HCT116 (cell line): ENCODE measurements at regions not wholly inside any gene's neighbourhood (a gene's known extent, or its start where the extent isn't known, plus 50 kb on each side); places are given as distances from the start of the nearest gene placed in this dataset.

ENCODE experiments used
- ATAC-seq: fragments of 200-7000 bp; cut with Tn5 transposase; 2 replicates; pipeline ENCODE4 v1.9.1; 2020; ENCODE audit warnings: mild to moderate bottlenecking, moderate library complexity
- BruUV-seq: library from RNA; stranded (reverse); fragments of 400-500 nt; replicated peaks from 2 replicates; lab custom pipeline; 2021; lab: Mats Ljungman, UMichigan
- CTCF ChIA-PET: fragments of 300-600 bp; sonication (Branson Sonifier 250); formaldehyde crosslinking; loops from one replicate; lab custom pipeline; 2021; ENCODE audit warnings: antibody characterized with exemption; lab: Charles Lee
- POLR2A ChIA-PET: fragments of 300-600, 350-600 bp; sonication (Branson Sonifier 250); formaldehyde crosslinking; loops from one replicate; lab custom pipeline; 2021; ENCODE audit warnings: antibody characterized with exemption; lab: Charles Lee
- RAD21 ChIA-PET, 2 experiments: fragments of 300-600 bp; sonication (Branson Sonifier 250); formaldehyde crosslinking; loops; one replicate each; lab custom pipeline; 2023; ENCODE audit warnings: low total read pairs in 2 of 2; ENCODE audit not compliant: uncharacterized antibody in 2 of 2, unreplicated experiment in 2 of 2, low non-redundant PET in 1 of 2; lab: Charles Lee
- DNase-seq: peaks from one replicate; pipeline ENCODE4 v3.0.0-alpha.2; 2010; ENCODE audit warnings: low read depth, low spot score
- H2AFZ ChIP-seq: fragments of 200-600 bp; shearing (Covaris generic), sonication (generic); 2 replicates; pipeline ENCODE4 v1.6.1; 2017; ENCODE audit warnings: low read depth, mixed run types, mixed read lengths, antibody characterized with exemption, low read length; ENCODE audit not compliant: poor library complexity, severe bottlenecking
- H3K27ac ChIP-seq: 2 replicates; pipeline ENCODE4 v1.5.1; 2012; ENCODE audit warnings: low read depth, low read length
- H3K27me3 ChIP-seq: fragments of 200-600 bp; sonication (generic); 2 replicates; pipeline ENCODE4 v1.6.1; 2016; ENCODE audit warnings: mixed run types, low read length, mixed read lengths; ENCODE audit not compliant: insufficient read depth
- H3K36me3 ChIP-seq, 2 experiments: fragments of 200-500 bp in 1 of 2; fragments of 200-600 bp in 1 of 2; sonication (Bioruptor generic) in 1 of 2; sonication (generic) in 1 of 2; 2 replicates each; pipeline versions ENCODE4 v1.5.1 to v1.6.1; 2014 to 2016; ENCODE audit warnings: low read length in 2 of 2, inconsistent platforms in 1 of 2, mixed read lengths in 1 of 2, mixed run types in 1 of 2; ENCODE audit not compliant: insufficient read depth in 2 of 2, control insufficient read depth in 1 of 2
- H3K4me1 ChIP-seq, 2 experiments: fragments of 200-600 bp in 1 of 2; sonication (generic) in 1 of 2; 2 replicates each; pipeline versions ENCODE4 v1.5.1 to v1.6.1; 2012 to 2017; ENCODE audit warnings: low read length in 2 of 2, inconsistent platforms in 1 of 2, mild to moderate bottlenecking in 1 of 2, mixed read lengths in 1 of 2, mixed run types in 1 of 2, moderate library complexity in 1 of 2; ENCODE audit not compliant: insufficient read depth in 2 of 2, control insufficient read depth in 1 of 2
- H3K4me2 ChIP-seq: fragments of 200-600 bp; sonication (generic); 2 replicates; pipeline ENCODE4 v1.6.1; 2017; ENCODE audit warnings: mixed run types, low read length, mixed read lengths
- H3K4me3 ChIP-seq, 2 experiments: fragments of 200-600 bp in 1 of 2; sonication (generic) in 1 of 2; replicated peaks in 1 of 2; 2 replicates each; pipeline ENCODE4 v1.5.1; 2011 to 2016; ENCODE audit warnings: low read length in 2 of 2, control low read depth in 1 of 2, low read depth in 1 of 2, mild to moderate bottlenecking in 1 of 2, mixed read lengths in 1 of 2, mixed run types in 1 of 2
- H3K79me2 ChIP-seq: fragments of 200-600 bp; sonication (generic); 2 replicates; pipeline ENCODE4 v1.6.1; 2017; ENCODE audit warnings: mild to moderate bottlenecking, mixed run types, low read length, moderate library complexity, mixed read lengths; ENCODE audit not compliant: insufficient read depth
- H3K9ac ChIP-seq: fragments of 200-600 bp; sonication (generic); 2 replicates; pipeline ENCODE4 v1.6.1; 2016; ENCODE audit warnings: low read length, mixed read lengths
- H3K9me2 ChIP-seq: fragments of 200-600 bp; sonication (generic), shearing (Covaris generic); 2 replicates; pipeline ENCODE4 v1.6.1; 2017; ENCODE audit warnings: mixed run types, mild to moderate bottlenecking, moderate library complexity; ENCODE audit not compliant: insufficient read depth
- H3K9me3 ChIP-seq, 2 experiments: fragments of 200-500 bp in 1 of 2; fragments of 200-600 bp in 1 of 2; sonication (Bioruptor generic) in 1 of 2; sonication (generic) in 1 of 2; 2 replicates each; pipeline ENCODE4 v1.6.1; 2014 to 2017; ENCODE audit warnings: low read length in 2 of 2, mixed read lengths in 2 of 2, inconsistent platforms in 1 of 2, low read depth in 1 of 2, mild to moderate bottlenecking in 1 of 2, mixed run types in 1 of 2, moderate library complexity in 1 of 2; ENCODE audit not compliant: control insufficient read depth in 1 of 2, insufficient read depth in 1 of 2
- H4K20me1 ChIP-seq: fragments of 200-600 bp; sonication (generic), shearing (Covaris generic); 2 replicates; pipeline ENCODE4 v1.6.1; 2017; ENCODE audit warnings: mixed run types, mild to moderate bottlenecking, moderate library complexity; ENCODE audit not compliant: insufficient read depth
- CEBPB ChIP-seq: IDR thresholded peaks from 2 replicates; pipeline ENCODE4 v1.6.1; 2012; ENCODE audit warnings: low read depth
- CTCF ChIP-seq, 3 experiments: fragments of 200-600 bp in 1 of 3; sonication (generic) in 1 of 3; IDR thresholded peaks in 2 of 3; conservative IDR thresholded peaks in 1 of 3; 2 replicates each; pipeline ENCODE4 v1.5.1; 2012 to 2017; ENCODE audit warnings: low read depth in 2 of 3, low read length in 2 of 3, antibody characterized with exemption in 1 of 3, borderline replicate concordance in 1 of 3, control low read depth in 1 of 3, mild to moderate bottlenecking in 1 of 3, mixed read lengths in 1 of 3, mixed run types in 1 of 3, moderate library complexity in 1 of 3; ENCODE audit not compliant: insufficient read depth in 1 of 3
- ELF1 ChIP-seq: IDR thresholded peaks from 2 replicates; pipeline ENCODE4 v1.6.1; 2012; ENCODE audit warnings: low read depth, borderline replicate concordance
- FOSL1 ChIP-seq: IDR thresholded peaks from 2 replicates; pipeline ENCODE4 v1.6.1; 2012; ENCODE audit warnings: low read depth
- POLR2AphosphoS5 ChIP-seq: IDR thresholded peaks from 2 replicates; pipeline ENCODE4 v1.6.1; 2011; ENCODE audit warnings: mild to moderate bottlenecking, low read depth, low read length, moderate library complexity
- RAD21 ChIP-seq: IDR thresholded peaks from 2 replicates; pipeline ENCODE4 v1.6.1; 2012; ENCODE audit warnings: low read depth, mild to moderate bottlenecking
- SIN3A ChIP-seq: IDR thresholded peaks from 2 replicates; pipeline ENCODE4 v1.6.1; 2012; ENCODE audit warnings: low read depth
- ZBTB33 ChIP-seq: IDR thresholded peaks from 2 replicates; pipeline ENCODE4 v1.6.1; 2011; ENCODE audit warnings: mild to moderate bottlenecking, low read length, moderate library complexity; ENCODE audit not compliant: insufficient replicate concordance; ENCODE audit errors: extremely low read depth
- ZNF274 ChIP-seq: fragments of 200-500 bp; sonication (Bioruptor generic); IDR thresholded peaks from 2 replicates; pipeline ENCODE4 v1.6.1; 2014; ENCODE audit warnings: mild to moderate bottlenecking, low read depth, low read length, inconsistent platforms
- intact Hi-C: fragments of 100-400 bp; cut with micrococcal nuclease; formaldehyde crosslinking; loops from 2 replicates; pipeline ENCODE4 v1.10.0; 2022

GRCh38 chr1:213659580-213660547, 327.9 kb upstream of the PROX1 start (continued):
- TF ChIP-seq ZBTB33, result no peak

DNA sequence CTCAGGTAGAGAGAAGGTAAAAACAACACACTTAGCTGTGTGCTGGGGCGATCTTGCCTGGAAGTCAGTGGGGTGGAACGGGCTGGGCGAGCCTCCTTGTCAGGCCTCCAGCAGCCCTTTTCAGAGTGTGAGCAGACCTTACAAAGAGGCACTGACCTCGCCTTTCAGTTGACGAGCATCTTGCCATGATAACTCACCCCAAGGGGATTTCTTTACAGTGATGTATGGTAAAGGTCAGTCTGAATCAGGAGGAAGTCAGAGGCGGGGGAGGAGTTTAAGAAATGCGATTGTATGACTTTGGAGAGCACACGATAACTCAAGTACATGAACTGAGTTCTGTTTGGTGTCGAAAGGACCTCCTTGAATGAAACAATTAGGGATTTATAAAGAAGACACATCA, 326.5 kb upstream of the PROX1 start:
- Histone ChIP-seq H3K4me1 (no peaks in the 10 kb centered on the region), H3K27ac (no peak overlapping the region), H3K4me2 (no peak overlapping the region), H3K27me3 (peaks cover 8% of the 10 kb centered on the region; the same call in 1 of the 2 replicates), H2AFZ (no peak overlapping the region), H3K4me3 (no peak overlapping the region), H3K9me3 (no peaks in the 10 kb centered on the region)
- CTCF ChIA-PET, result no interaction called here
- no TSS peak for BruUV-seq
- intact Hi-C loops, result no loop called here
- no peak for ATAC-seq
- no peak for TF ChIP-seq SIN3A
- TF ChIP-seq, all 23 proteins: peak for 0
- POLR2A ChIA-PET, result no interaction called here
- RAD21 ChIA-PET, result no interaction called here
- no peak for DNase-seq
- no peaks in the 10 kb centered on the region; the same call in 1 of the 2 replicates for H4K20me1 ChIP-seq
- no peaks in the 10 kb centered on the region for H3K9me2 ChIP-seq
- no peaks in the 10 kb centered on the region for H3K79me2 ChIP-seq
- H3K36me3 ChIP-seq, result no peaks in the 10 kb centered on the region
- no peak overlapping the region for H3K9ac ChIP-seq

GRCh38 chr1:213666113-213666512, 321.7 kb upstream of the PROX1 start:
- BruUV-seq, result no TSS peak
- Histone ChIP-seq H3K4me2 (no peak overlapping the region), H3K9ac (no peak overlapping the region), H2AFZ (no peak overlapping the region), H3K4me3 (no peak overlapping the region), H3K36me3 (no peaks in the 10 kb centered on the region), H3K9me2 (no peaks in the 10 kb centered on the region), H3K79me2 (no peaks in the 10 kb centered on the region), H3K27ac (no peak overlapping the region), H3K9me3 (no peaks in the 10 kb centered on the region), H3K4me1 (no peaks in the 10 kb centered on the region), H3K27me3 (no peaks in the 10 kb centered on the region; the same call in 1 of the 2 replicates), H4K20me1 (no peaks in the 10 kb centered on the region)
- ATAC-seq (no peak), DNase-seq (no peak)
- ChIA-PET RAD21 (no interaction called here), POLR2A (no interaction called here), CTCF (interaction anchor here (0.7 kb wide), 1 partner anchor 457 kb away, joined by 3 read pairs; no protein-coding TSS in a partner anchor)
- no peak for TF ChIP-seq FOSL1
- TF ChIP-seq CEBPB, result no peak
- TF ChIP-seq ELF1, result no peak
- no peak for TF ChIP-seq POLR2AphosphoS5
- TF ChIP-seq CTCF (IDR thresholded peaks at IDR 0.05 in 2 of 3, conservative IDR thresholded peaks at IDR 0.05 in 1 of 3; ENCODE audit: borderline replicate concordance in 1 of 3, insufficient read depth in 1 of 3, low read depth in 2 of 3, low read length in 2 of 3), result no peak
- TF ChIP-seq ZNF274, result no peak
- TF ChIP-seq RAD21, result no peak
- intact Hi-C loops, result no loop called here
